SK-N-SH (cell line): ENCODE measurements at regions not wholly inside any gene's neighbourhood (a gene's known extent, or its start where the extent isn't known, plus 50 kb on each side); places are given as distances from the start of the nearest gene placed in this dataset.

ENCODE experiments used
- CTCF ChIA-PET: fragments of 300-600, 350-600 bp; formaldehyde crosslinking; extraction: SDS; loops from one replicate; lab custom pipeline; 2021; lab: Yijun Ruan, JAX
- POLR2A ChIA-PET: fragments of 350-600 bp; sonication (Branson Sonifier 250); formaldehyde crosslinking; extraction: SDS; loops from one replicate; lab custom pipeline; 2020; ENCODE audit warnings: antibody characterized with exemption, inconsistent platforms; lab: Yijun Ruan, JAX
- DNase-seq: peaks from one replicate; pipeline ENCODE4 v3.0.0; 2012
- H2AFZ ChIP-seq: fragments of 200-600 bp; sonication (generic); 2 replicates; pipeline ENCODE4 v1.8.1; 2016; ENCODE audit warnings: antibody characterized with exemption, mild to moderate bottlenecking, low read depth
- H3F3A ChIP-seq: fragments of 200-600 bp; sonication (generic); replicated peaks from 2 replicates; pipeline ENCODE3; 2016; ENCODE audit warnings: antibody characterized with exemption, mild to moderate bottlenecking; ENCODE audit not compliant: insufficient read depth
- H3K27ac ChIP-seq, 2 experiments: fragments of 200-500 bp in 1 of 2; fragments of 200-600 bp in 1 of 2; sonication (Bioruptor generic) in 1 of 2; sonication (generic), shearing (Covaris generic) in 1 of 2; 2 replicates each; pipeline versions ENCODE4 v1.5.1 to v1.6.1; 2014 to 2016; ENCODE audit warnings: low read depth in 2 of 2, inconsistent platforms in 1 of 2, low read length in 1 of 2, mild to moderate bottlenecking in 1 of 2, mixed read lengths in 1 of 2
- H3K27me3 ChIP-seq: fragments of 200-600 bp; sonication (generic), shearing (Covaris generic); 2 replicates; pipeline ENCODE4 v1.6.1; 2016; ENCODE audit warnings: mixed run types; ENCODE audit not compliant: insufficient read depth
- H3K36me3 ChIP-seq, 2 experiments: fragments of 200-500 bp in 1 of 2; fragments of 200-600 bp in 1 of 2; sonication (Bioruptor generic) in 1 of 2; sonication (generic) in 1 of 2; replicated peaks in 1 of 2; 2 replicates each; pipeline versions ENCODE3 to v1.5.1; 2014 to 2016; ENCODE audit warnings: low read length in 1 of 2, mild to moderate bottlenecking in 1 of 2; ENCODE audit not compliant: insufficient read depth in 2 of 2, control insufficient read depth in 1 of 2
- H3K4me1 ChIP-seq, 2 experiments: fragments of 200-500 bp in 1 of 2; fragments of 200-600 bp in 1 of 2; sonication (Bioruptor generic) in 1 of 2; sonication (generic), shearing (Covaris generic) in 1 of 2; 2 replicates each; pipeline versions ENCODE4 v1.5.1 to v1.6.1; 2014 to 2016; ENCODE audit warnings: low read depth in 1 of 2, low read length in 1 of 2, mixed run types in 1 of 2; ENCODE audit not compliant: insufficient read depth in 2 of 2, control insufficient read depth in 1 of 2
- H3K4me2 ChIP-seq: fragments of 200-600 bp; sonication (generic), shearing (Covaris generic); 2 replicates; pipeline ENCODE4 v1.6.1; 2017; ENCODE audit warnings: mixed run types
- H3K4me3 ChIP-seq, 2 experiments: fragments of 200-500 bp in 1 of 2; fragments of 200-600 bp in 1 of 2; sonication (Bioruptor generic) in 1 of 2; sonication (generic), shearing (Covaris generic) in 1 of 2; 2 replicates each; pipeline versions ENCODE4 v1.5.1 to v1.8.1; 2014 to 2016; ENCODE audit warnings: low read depth in 2 of 2, inconsistent platforms in 1 of 2, low read length in 1 of 2, mild to moderate bottlenecking in 1 of 2, mixed read lengths in 1 of 2, moderate library complexity in 1 of 2
- H3K79me2 ChIP-seq: fragments of 200-600 bp; sonication (generic); 2 replicates; pipeline ENCODE4 v1.8.1; 2017; ENCODE audit warnings: mild to moderate bottlenecking; ENCODE audit not compliant: insufficient read depth
- H3K9ac ChIP-seq: fragments of 200-600 bp; sonication (generic); 2 replicates; pipeline ENCODE4 v1.6.1; 2017; ENCODE audit warnings: mixed run types
- H3K9me2 ChIP-seq: fragments of 200-600 bp; sonication (generic); 2 replicates; pipeline ENCODE4 v1.6.1; 2017; ENCODE audit warnings: mixed run types
- H3K9me3 ChIP-seq: fragments of 200-600 bp; sonication (generic); 2 replicates; pipeline ENCODE4 v1.6.1; 2017; ENCODE audit warnings: mixed run types, mild to moderate bottlenecking, moderate library complexity
- H4K20me1 ChIP-seq: fragments of 200-600 bp; sonication (generic); 2 replicates; pipeline ENCODE4 v1.6.1; 2017; ENCODE audit warnings: mild to moderate bottlenecking, mixed run types; ENCODE audit not compliant: insufficient read depth
- ELF1 ChIP-seq: IDR thresholded peaks from 2 replicates; pipeline ENCODE4 v1.4.0; 2012
- EZH2phosphoT487 ChIP-seq: fragments of 200-600 bp; sonication (generic); IDR thresholded peaks from 2 replicates; pipeline ENCODE4 v1.6.1; 2017; ENCODE audit warnings: low read depth, mixed run types, mild to moderate bottlenecking, antibody characterized with exemption, moderate library complexity, borderline replicate concordance
- FOSL2 ChIP-seq: IDR thresholded peaks from 2 replicates; pipeline ENCODE4 v1.4.0; 2012; ENCODE audit warnings: low read depth, mild to moderate bottlenecking, moderate library complexity, borderline replicate concordance
- FOXJ3 ChIP-seq: sonication (generic); formaldehyde crosslinking; IDR thresholded peaks from 2 replicates; pipeline ENCODE4 v1.5.1; 2020; ENCODE audit warnings: mild to moderate bottlenecking, missing genetic modification reagents
- GABPA ChIP-seq: IDR thresholded peaks from 2 replicates; pipeline ENCODE4 v1.4.0; 2012; ENCODE audit warnings: low read depth, mild to moderate bottlenecking
- IRF3 ChIP-seq: fragments of 150-350 bp; IDR thresholded peaks from 2 replicates; pipeline ENCODE4 v1.6.1; 2016; ENCODE audit warnings: mild to moderate bottlenecking, low read depth, low read length
- JUND ChIP-seq: IDR thresholded peaks from 2 replicates; pipeline ENCODE4 v1.4.0; 2012
- POLR2AphosphoS5 ChIP-seq: IDR thresholded peaks from 2 replicates; pipeline ENCODE4 v1.6.1; 2012; ENCODE audit warnings: low read depth, low read length
- RAD21 ChIP-seq: IDR thresholded peaks from 2 replicates; pipeline ENCODE4 v1.6.1; 2012; ENCODE audit warnings: mild to moderate bottlenecking, low read length
- RFX5 ChIP-seq: IDR thresholded peaks from 2 replicates; pipeline ENCODE4 v1.6.1; 2012; ENCODE audit warnings: mild to moderate bottlenecking, improper control_type of control experiment, low read length
- YY1 ChIP-seq: IDR thresholded peaks from 2 replicates; pipeline ENCODE4 v1.4.0; 2012; ENCODE audit warnings: low read depth, mild to moderate bottlenecking
- WGBS: methylation state at CpG from one replicate; pipeline ENCODE4 v1.1.6; 2017; ENCODE audit warnings: low lambda C conversion rate; 5-methylcytosine and 5-hydroxymethylcytosine counted together
- TF ChIP-seq, protein P1 (sequence below): IDR thresholded peaks from 2 replicates; pipeline ENCODE4 v1.4.0; 2012; ENCODE audit warnings: low read depth, borderline replicate concordance
- TF ChIP-seq, protein P2 (sequence below): IDR thresholded peaks from 2 replicates; pipeline ENCODE4 v1.4.0; 2012; ENCODE audit warnings: low read depth
- TF ChIP-seq, protein P3 (sequence below): fragments of 150-350 bp; IDR thresholded peaks from 2 replicates; pipeline ENCODE4 v1.6.1; 2017; ENCODE audit warnings: antibody characterized with exemption, low read length, low read depth, borderline replicate concordance

DNA sequence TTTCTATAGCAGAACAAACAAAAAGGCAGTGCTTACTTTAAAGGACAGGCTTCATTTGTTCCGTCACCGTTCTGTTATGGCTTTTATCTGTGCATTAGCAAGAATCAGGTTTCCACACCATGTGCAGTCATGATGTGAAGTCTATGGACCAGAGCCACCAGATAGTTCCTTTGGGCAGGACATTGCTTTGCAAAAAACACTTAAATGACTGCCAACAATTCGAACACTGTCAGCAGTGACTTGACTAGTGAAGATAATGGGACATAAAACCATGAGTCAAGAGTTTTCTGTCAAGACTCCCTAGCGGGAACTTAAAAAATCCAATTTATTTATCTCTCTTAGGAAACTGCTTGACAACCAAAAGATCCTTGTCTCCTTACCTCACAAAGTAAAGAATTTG lies 80.3 kb downstream of the NKX2-1 start (continued):
- no peak for TF ChIP-seq POLR2AphosphoS5

- ChIA-PET CTCF (no interaction called here), POLR2A (no interaction called here)
- no peak overlapping the region for H3K27ac ChIP-seq
- no peaks in the 10 kb centered on the region for H3K36me3 ChIP-seq
- no peaks in the 10 kb centered on the region for H3K9me3 ChIP-seq
- H3K9ac ChIP-seq, result no peak overlapping the region
- H3K4me3 ChIP-seq, result no peak overlapping the region
- no peaks in the 10 kb centered on the region for H3K79me2 ChIP-seq
- H3K27me3 ChIP-seq, result no peaks in the 10 kb centered on the region; the same call in none of the 2 replicates
- H4K20me1 ChIP-seq, result no peaks in the 10 kb centered on the region
- H2AFZ ChIP-seq, result no peak overlapping the region
- no peak for DNase-seq
- no peaks in the 10 kb centered on the region for H3K9me2 ChIP-seq
- no peak overlapping the region for H3K4me2 ChIP-seq
- no peaks in the 10 kb centered on the region for H3K4me1 ChIP-seq
- TF ChIP-seq, protein P1, sequence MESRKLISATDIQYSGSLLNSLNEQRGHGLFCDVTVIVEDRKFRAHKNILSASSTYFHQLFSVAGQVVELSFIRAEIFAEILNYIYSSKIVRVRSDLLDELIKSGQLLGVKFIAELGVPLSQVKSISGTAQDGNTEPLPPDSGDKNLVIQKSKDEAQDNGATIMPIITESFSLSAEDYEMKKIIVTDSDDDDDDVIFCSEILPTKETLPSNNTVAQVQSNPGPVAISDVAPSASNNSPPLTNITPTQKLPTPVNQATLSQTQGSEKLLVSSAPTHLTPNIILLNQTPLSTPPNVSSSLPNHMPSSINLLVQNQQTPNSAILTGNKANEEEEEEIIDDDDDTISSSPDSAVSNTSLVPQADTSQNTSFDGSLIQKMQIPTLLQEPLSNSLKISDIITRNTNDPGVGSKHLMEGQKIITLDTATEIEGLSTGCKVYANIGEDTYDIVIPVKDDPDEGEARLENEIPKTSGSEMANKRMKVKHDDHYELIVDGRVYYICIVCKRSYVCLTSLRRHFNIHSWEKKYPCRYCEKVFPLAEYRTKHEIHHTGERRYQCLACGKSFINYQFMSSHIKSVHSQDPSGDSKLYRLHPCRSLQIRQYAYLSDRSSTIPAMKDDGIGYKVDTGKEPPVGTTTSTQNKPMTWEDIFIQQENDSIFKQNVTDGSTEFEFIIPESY, result no peak
- TF ChIP-seq, protein P2, sequence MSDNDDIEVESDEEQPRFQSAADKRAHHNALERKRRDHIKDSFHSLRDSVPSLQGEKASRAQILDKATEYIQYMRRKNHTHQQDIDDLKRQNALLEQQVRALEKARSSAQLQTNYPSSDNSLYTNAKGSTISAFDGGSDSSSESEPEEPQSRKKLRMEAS, result no peak
- TF ChIP-seq FOXJ3 (CRISPR knock-in tag) (no peak), JUND (no peak), ELF1 (no peak), YY1 (no peak), IRF3 (no peak), RFX5 (no peak), FOSL2 (no peak), POLR2AphosphoS5 (no peak)
- TF ChIP-seq, protein P3, sequence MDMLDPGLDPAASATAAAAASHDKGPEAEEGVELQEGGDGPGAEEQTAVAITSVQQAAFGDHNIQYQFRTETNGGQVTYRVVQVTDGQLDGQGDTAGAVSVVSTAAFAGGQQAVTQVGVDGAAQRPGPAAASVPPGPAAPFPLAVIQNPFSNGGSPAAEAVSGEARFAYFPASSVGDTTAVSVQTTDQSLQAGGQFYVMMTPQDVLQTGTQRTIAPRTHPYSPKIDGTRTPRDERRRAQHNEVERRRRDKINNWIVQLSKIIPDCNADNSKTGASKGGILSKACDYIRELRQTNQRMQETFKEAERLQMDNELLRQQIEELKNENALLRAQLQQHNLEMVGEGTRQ, result no peak
- WGBS, result 7% methylated on average over 4 of the region's 4 CpGs
- no peaks in the 10 kb centered on the region for H3F3A ChIP-seq
These were observed 81.1 kb downstream of the NKX2-1 start for GRCh38 chr14:36438883-36439282.

GRCh38 chr14:36430662-36431084 lies 89.4 kb downstream of the NKX2-1 start:
- Histone ChIP-seq H3K27me3 (no peaks in the 10 kb centered on the region), H2AFZ (no peak overlapping the region), H3K4me1 (no peaks in the 10 kb centered on the region), H3F3A (no peaks in the 10 kb centered on the region), H3K9me2 (no peaks in the 10 kb centered on the region), H3K79me2 (no peaks in the 10 kb centered on the region), H3K4me2 (no peak overlapping the region), H3K27ac (no peak overlapping the region), H4K20me1 (no peaks in the 10 kb centered on the region), H3K9ac (no peak overlapping the region), H3K4me3 (no peak overlapping the region), H3K36me3 (no peaks in the 10 kb centered on the region), H3K9me3 (no peaks in the 10 kb centered on the region)
- TF ChIP-seq RAD21 (no peak), GABPA (no peak), FOXJ3 (CRISPR knock-in tag) (no peak), EZH2phosphoT487 (no peak), POLR2AphosphoS5 (no peak), FOSL2 (no peak), YY1 (no peak)
- TF ChIP-seq, protein P3, result no peak
- ChIA-PET POLR2A (no interaction called here), CTCF (no interaction called here)
- 4% methylated on average over 5 of the region's 5 CpGs for WGBS
- DNase-seq, result no peak
